Breast epithelium (tissue), 3 donors: ENCODE measurements at regions not wholly inside any gene's neighbourhood (a gene's known extent, or its start where the extent isn't known, plus 50 kb on each side); places are given as distances from the start of the nearest gene placed in this dataset.

Experiments used
- CTCF ChIP-seq, 3 donors: fragments of 450-650 bp; IDR thresholded peaks; one replicate each; pipeline ENCODE4 v1.5.1; 2016 to 2017; ENCODE audit warnings: antibody characterized with exemption in 3 of 3, mild to moderate bottlenecking in 3 of 3, moderate library complexity in 3 of 3
- POLR2AphosphoS5 ChIP-seq, 3 donors: sonication (generic); formaldehyde crosslinking; IDR thresholded peaks; one replicate each; pipeline ENCODE4 v1.6.1; 2017; ENCODE audit warnings: antibody characterized with exemption in 3 of 3

- no peak for TF ChIP-seq CTCF (IDR thresholded peaks at IDR 0.05)
- TF ChIP-seq POLR2AphosphoS5 (IDR thresholded peaks at IDR 0.05): no peak
These were observed 99.4 kb upstream of the NCOR2 start for GRCh38 chr12:124666722-124667259.
